Testis (tissue), 2 donors: ENCODE measurements at regions not wholly inside any gene's neighbourhood (a gene's known extent, or its start where the extent isn't known, plus 50 kb on each side); places are given as distances from the start of the nearest gene placed in this dataset.
A peak's percentile ranks its signal among the peaks of the same experiment; 100 is the strongest.

Experiments used
- DNase-seq: peaks from one replicate; pipeline ENCODE4 v3.0.0-alpha.2; 2019
- H3K27ac ChIP-seq, 2 donors: fragments of 200-600 bp; sonication (generic); one replicate each; pipeline ENCODE4 v1.5.1; 2019
- H3K27me3 ChIP-seq: fragments of 200-600 bp; sonication (generic); one replicate; pipeline ENCODE4 v1.5.1; 2019
- H3K36me3 ChIP-seq: fragments of 200-600 bp; sonication (generic); one replicate; pipeline ENCODE4 v1.5.1; 2017; ENCODE audit warnings: low read depth; ENCODE audit errors: missing control alignments
- H3K4me1 ChIP-seq: fragments of 200-600 bp; sonication (generic); one replicate; pipeline ENCODE4 v1.5.1; 2019
- H3K4me3 ChIP-seq, 2 donors: fragments of 200-600 bp; sonication (generic); one replicate each; pipeline ENCODE4 v1.5.1; 2017 to 2019
- H3K9me3 ChIP-seq: fragments of 200-600 bp; sonication (generic); one replicate; pipeline ENCODE4 v1.5.1; 2017
- POLR2A ChIP-seq: fragments of 450-650 bp; IDR thresholded peaks from one replicate; pipeline ENCODE4 v1.6.1; 2017; ENCODE audit warnings: antibody characterized with exemption, mild to moderate bottlenecking, moderate library complexity
- WGBS, 2 donors: methylation state at CpG; one replicate each; pipeline ENCODE4 v1.1.5; 2018; 5-methylcytosine and 5-hydroxymethylcytosine counted together
- intact Hi-C: fragments of 100-400 bp; cut with DNase I; formaldehyde crosslinking; loops from one replicate; pipeline ENCODE4 v1.15.1; 2023; ENCODE audit warnings: low total_unique reads
- TF ChIP-seq, protein P1 (sequence below), 3 experiments: fragments of 450-650 bp in 2 of 3; fragments of 200-600 bp in 1 of 3; sonication (generic) in 1 of 3; IDR thresholded peaks; one replicate each; pipeline ENCODE4 v1.5.1; 2016 to 2019; ENCODE audit warnings: antibody characterized with exemption in 3 of 3, mild to moderate bottlenecking in 2 of 3, moderate library complexity in 1 of 3

DNA sequence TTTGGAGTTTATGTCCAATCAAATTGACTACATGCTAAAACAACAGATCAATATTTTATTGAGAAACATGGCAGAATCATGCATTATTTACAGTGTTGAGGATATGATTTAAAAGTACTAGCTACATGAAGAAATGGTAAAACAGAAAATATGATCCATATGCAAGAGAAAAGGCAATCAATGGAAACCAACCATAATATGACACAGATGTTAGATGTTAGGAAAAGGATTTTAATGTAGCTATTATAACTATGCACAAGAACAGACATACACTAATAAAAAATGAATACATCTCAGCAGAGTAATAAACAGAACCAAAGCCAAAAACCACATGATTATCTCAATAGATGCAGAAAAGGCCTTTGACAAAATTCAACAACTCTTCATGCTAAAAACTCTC lies 166.2 kb upstream of the CACNA2D1 start:
- intact Hi-C loops: no loop called here
- H3K36me3 ChIP-seq: no peaks in the 10 kb centered on the region
- no peak for TF ChIP-seq POLR2A
- TF ChIP-seq, protein P1, sequence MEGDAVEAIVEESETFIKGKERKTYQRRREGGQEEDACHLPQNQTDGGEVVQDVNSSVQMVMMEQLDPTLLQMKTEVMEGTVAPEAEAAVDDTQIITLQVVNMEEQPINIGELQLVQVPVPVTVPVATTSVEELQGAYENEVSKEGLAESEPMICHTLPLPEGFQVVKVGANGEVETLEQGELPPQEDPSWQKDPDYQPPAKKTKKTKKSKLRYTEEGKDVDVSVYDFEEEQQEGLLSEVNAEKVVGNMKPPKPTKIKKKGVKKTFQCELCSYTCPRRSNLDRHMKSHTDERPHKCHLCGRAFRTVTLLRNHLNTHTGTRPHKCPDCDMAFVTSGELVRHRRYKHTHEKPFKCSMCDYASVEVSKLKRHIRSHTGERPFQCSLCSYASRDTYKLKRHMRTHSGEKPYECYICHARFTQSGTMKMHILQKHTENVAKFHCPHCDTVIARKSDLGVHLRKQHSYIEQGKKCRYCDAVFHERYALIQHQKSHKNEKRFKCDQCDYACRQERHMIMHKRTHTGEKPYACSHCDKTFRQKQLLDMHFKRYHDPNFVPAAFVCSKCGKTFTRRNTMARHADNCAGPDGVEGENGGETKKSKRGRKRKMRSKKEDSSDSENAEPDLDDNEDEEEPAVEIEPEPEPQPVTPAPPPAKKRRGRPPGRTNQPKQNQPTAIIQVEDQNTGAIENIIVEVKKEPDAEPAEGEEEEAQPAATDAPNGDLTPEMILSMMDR (IDR thresholded peaks at IDR 0.05): no peak
- no peak overlapping the region for H3K4me3 ChIP-seq
- no peak overlapping the region for H3K27ac ChIP-seq
- H3K4me1 ChIP-seq: no peaks in the 10 kb centered on the region
- DNase-seq: no peak
- H3K27me3 ChIP-seq: no peaks in the 10 kb centered on the region
- no peaks in the 10 kb centered on the region for H3K9me3 ChIP-seq

DNA sequence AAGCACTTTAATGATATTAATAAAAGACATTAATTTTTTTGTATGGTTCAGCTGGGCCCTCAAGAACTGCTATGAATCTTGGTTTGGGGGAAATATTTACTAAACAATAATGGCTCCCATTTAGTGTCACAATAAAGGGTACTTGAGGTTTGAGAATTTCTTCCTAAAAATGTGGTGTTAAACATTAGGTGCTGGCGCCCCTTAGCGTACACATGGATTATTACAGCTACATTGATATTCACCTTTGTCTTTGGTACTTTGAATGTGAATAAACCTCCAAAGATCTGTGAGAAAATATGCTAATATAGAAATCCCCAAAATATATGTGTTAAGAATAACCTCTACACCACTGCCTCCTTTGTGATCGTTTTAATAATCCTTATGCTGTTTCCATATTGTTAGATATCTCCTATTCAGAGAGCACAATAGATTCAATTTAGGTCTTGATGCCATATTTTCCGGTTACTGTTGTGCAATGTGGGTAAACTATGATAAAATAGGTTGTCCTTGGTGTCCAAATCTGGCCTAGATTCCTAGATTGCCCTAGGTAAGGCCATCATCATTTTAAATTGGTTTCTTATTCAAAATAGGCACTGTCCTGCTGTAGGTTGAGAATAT lies 161.8 kb upstream of the CACNA2D1 start:
- Histone ChIP-seq H3K4me1 (no peaks in the 10 kb centered on the region), H3K36me3 (no peaks in the 10 kb centered on the region), H3K9me3 (no peaks in the 10 kb centered on the region), H3K4me3 (no peak overlapping the region), H3K27ac (no peak overlapping the region), H3K27me3 (no peaks in the 10 kb centered on the region)
- TF ChIP-seq, protein P1 (IDR thresholded peaks at IDR 0.05): peak in 2 of 3 experiments; percentile 30 to 66
- TF ChIP-seq POLR2A: no peak
- intact Hi-C loops: no loop called here
- peak; percentile 58 for DNase-seq
- WGBS, 2 donors: 24 to 27% methylated on average over 4 of the region's 4 CpGs

DNA sequence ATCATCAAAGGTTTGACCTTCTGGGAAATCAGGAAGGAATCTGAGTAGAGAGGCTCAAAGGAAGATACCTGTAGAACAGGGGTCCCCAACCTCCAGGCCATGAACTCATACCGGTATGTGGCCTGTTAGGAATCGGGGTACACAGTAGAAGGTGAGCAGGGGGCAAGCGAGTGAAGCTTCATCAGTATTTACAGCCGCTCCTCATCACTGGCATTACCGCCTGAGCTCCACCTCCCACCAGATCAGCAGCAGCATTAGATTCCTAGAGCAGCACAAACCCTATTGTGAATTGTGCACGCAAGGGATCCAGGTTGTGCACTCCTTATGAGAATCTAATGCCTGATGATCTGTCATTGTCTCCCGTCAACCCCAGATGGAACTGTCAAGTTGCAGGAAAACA lies 158.5 kb upstream of the CACNA2D1 start:
- 96 to 97% methylated on average over 7 of the region's 7 CpGs for whole genome bisulfite sequencing, 2 donors
- no peaks in the 10 kb centered on the region for H3K27me3 ChIP-seq
- H3K9me3 ChIP-seq: no peaks in the 10 kb centered on the region
- DNase-seq: no peak
- H3K4me1 ChIP-seq: no peaks in the 10 kb centered on the region
- intact Hi-C loops: no loop called here
- no peak for TF ChIP-seq POLR2A
- TF ChIP-seq, protein P1 (IDR thresholded peaks at IDR 0.05): no peak
- H3K36me3 ChIP-seq: no peaks in the 10 kb centered on the region
- H3K27ac ChIP-seq: no peak overlapping the region
- H3K4me3 ChIP-seq: no peak overlapping the region

DNA sequence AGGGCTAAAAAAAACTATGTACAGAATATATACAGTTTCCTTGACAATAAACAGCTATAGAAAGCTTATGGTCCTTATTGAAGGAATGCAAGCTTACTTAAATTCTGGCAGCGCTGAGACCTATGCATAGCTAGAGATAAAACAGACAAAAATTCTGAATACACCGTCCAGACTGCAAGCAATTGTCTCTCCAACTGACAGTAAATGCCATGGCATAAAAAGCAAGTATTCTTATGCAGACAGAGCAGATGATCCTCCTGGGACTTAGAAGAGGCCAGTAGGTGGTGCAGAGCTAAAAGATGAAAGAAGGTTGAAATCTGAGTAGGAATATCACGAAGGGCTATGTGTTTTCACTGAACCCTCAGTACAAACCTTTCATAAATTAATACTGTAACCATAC lies 157.0 kb upstream of the CACNA2D1 start:
- 41 to 44% methylated on average over 3 of the region's 3 CpGs for WGBS, 2 donors
- no peak overlapping the region for H3K27ac ChIP-seq
- TF ChIP-seq, protein P1 (IDR thresholded peaks at IDR 0.05): no peak
- TF ChIP-seq POLR2A: no peak
- H3K4me3 ChIP-seq: no peak overlapping the region
- H3K36me3 ChIP-seq: no peaks in the 10 kb centered on the region
- intact Hi-C loops: no loop called here
- H3K27me3 ChIP-seq: no peaks in the 10 kb centered on the region
- DNase-seq: no peak
- H3K9me3 ChIP-seq: no peaks in the 10 kb centered on the region
- H3K4me1 ChIP-seq: no peaks in the 10 kb centered on the region

DNA sequence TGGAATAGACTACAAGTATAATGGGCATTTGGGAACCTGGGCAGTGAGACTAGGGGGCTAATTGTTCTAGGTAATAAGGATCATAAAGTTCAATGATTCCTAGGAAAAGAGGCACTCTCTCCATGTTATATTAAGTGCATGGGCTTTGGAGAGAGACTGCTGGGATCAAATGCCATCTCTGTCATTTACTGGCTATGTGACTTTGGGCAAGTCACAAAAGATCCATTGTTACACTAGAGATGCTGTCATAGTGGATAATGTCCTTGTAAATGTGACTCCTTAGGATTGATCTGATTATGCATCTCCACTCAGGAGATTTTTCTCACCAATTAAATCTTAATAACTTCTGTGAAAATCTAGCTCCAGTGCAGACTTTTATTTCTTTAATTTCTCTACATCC lies 156.3 kb upstream of the CACNA2D1 start:
- intact Hi-C loops: no loop called here
- Histone ChIP-seq H3K27me3 (no peaks in the 10 kb centered on the region), H3K36me3 (no peaks in the 10 kb centered on the region), H3K9me3 (no peaks in the 10 kb centered on the region), H3K4me3 (no peak overlapping the region), H3K27ac (no peak overlapping the region), H3K4me1 (no peaks in the 10 kb centered on the region)
- TF ChIP-seq POLR2A: no peak
- TF ChIP-seq, protein P1 (IDR thresholded peaks at IDR 0.05): no peak
- no peak for DNase-seq
